CD14-positive monocyte (primary cell): ENCODE measurements at regions not wholly inside any gene's neighbourhood (a gene's known extent, or its start where the extent isn't known, plus 50 kb on each side); places are given as distances from the start of the nearest gene placed in this dataset.

Experiments
- DNase-seq, 3 donors: peaks; one replicate each; pipeline ENCODE4 v3.0.0-alpha.2; 2011 to 2022
- H2AFZ ChIP-seq: 2 replicates; pipeline ENCODE4 v1.6.0; 2012; ENCODE audit warnings: mild to moderate bottlenecking, low read depth, low read length, inconsistent platforms; ENCODE audit not compliant: insufficient read depth, poor library complexity, severe bottlenecking
- H3K27ac ChIP-seq, 2 donors: 1 replicate in 1 of 2; 2 replicates in 1 of 2; pipeline ENCODE4 v1.5.1; 2012 to 2013; ENCODE audit warnings: low read length in 2 of 2, control low read depth in 1 of 2, inconsistent platforms in 1 of 2, low read depth in 1 of 2, mild to moderate bottlenecking in 1 of 2
- H3K27me3 ChIP-seq, 2 donors: one replicate each; pipeline versions ENCODE4 v1.6.0 to v1.6.1; 2011 to 2013; ENCODE audit warnings: low read length in 2 of 2; ENCODE audit not compliant: control insufficient read depth in 2 of 2, insufficient read depth in 2 of 2
- H3K36me3 ChIP-seq, 2 donors: replicated peaks in 1 of 2; 1 replicate in 1 of 2; 2 replicates in 1 of 2; pipeline versions ENCODE4 v1.5.1 to v1.6.1; 2012 to 2013; ENCODE audit warnings: low read length in 2 of 2, control low read depth in 1 of 2, inconsistent platforms in 1 of 2, mild to moderate bottlenecking in 1 of 2; ENCODE audit not compliant: insufficient read depth in 2 of 2, control insufficient read depth in 1 of 2
- H3K4me1 ChIP-seq, 2 donors: 1 replicate in 1 of 2; 2 replicates in 1 of 2; pipeline versions ENCODE4 v1.5.1 to v1.6.1; 2012 to 2013; ENCODE audit warnings: low read length in 2 of 2, control low read depth in 1 of 2, inconsistent platforms in 1 of 2, mild to moderate bottlenecking in 1 of 2, moderate library complexity in 1 of 2; ENCODE audit not compliant: insufficient read depth in 2 of 2, control insufficient read depth in 1 of 2
- H3K4me2 ChIP-seq: replicated peaks from 2 replicates; pipeline ENCODE3; 2012; ENCODE audit warnings: low read length, moderate library complexity, mild to moderate bottlenecking; ENCODE audit not compliant: poor library complexity, severe bottlenecking; ENCODE audit errors: extremely low read depth
- H3K4me3 ChIP-seq, 3 experiments: fragments of 200-600 bp in 1 of 3; sonication (generic) in 1 of 3; replicated peaks in 1 of 3; 1 replicate in 2 of 3; 2 replicates in 1 of 3; pipeline ENCODE4 v1.5.1; 2011 to 2013; ENCODE audit warnings: low read length in 3 of 3, mild to moderate bottlenecking in 3 of 3, control low read depth in 2 of 3, low read depth in 2 of 3, inconsistent platforms in 1 of 3, moderate library complexity in 1 of 3
- H3K79me2 ChIP-seq: 2 replicates; pipeline ENCODE4 v1.6.0; 2012; ENCODE audit warnings: mild to moderate bottlenecking, control low read depth, inconsistent platforms, low read length, moderate library complexity; ENCODE audit not compliant: insufficient read depth
- H3K9ac ChIP-seq: 2 replicates; pipeline ENCODE4 v1.6.0; 2017; ENCODE audit warnings: low read length, mild to moderate bottlenecking; ENCODE audit not compliant: insufficient read depth, poor library complexity, severe bottlenecking
- H3K9me3 ChIP-seq, 2 donors: replicated peaks in 1 of 2; 1 replicate in 1 of 2; 2 replicates in 1 of 2; pipeline versions ENCODE4 v1.5.1 to v1.6.1; 2012 to 2013; ENCODE audit warnings: low read length in 2 of 2, control low read depth in 1 of 2; ENCODE audit not compliant: control insufficient read depth in 1 of 2, insufficient read depth in 1 of 2
- H4K20me1 ChIP-seq: 2 replicates; pipeline ENCODE4 v1.6.0; 2012; ENCODE audit warnings: mild to moderate bottlenecking, low read length, control low read depth, moderate library complexity; ENCODE audit not compliant: insufficient read depth
- H3K27ac Mint-ChIP-seq, 7 donors: one replicate each; pipeline ENCODE4 v1.8.0; 2020; ENCODE audit warnings: mild to moderate bottlenecking in 7 of 7, mixed read lengths in 7 of 7, moderate library complexity in 6 of 7, inconsistent platforms in 2 of 7
- H3K27me3 Mint-ChIP-seq, 3 donors: one replicate each; pipeline ENCODE4 v1.8.0; 2021 to 2022; ENCODE audit warnings: low read depth in 3 of 3, mild to moderate bottlenecking in 3 of 3, mixed read lengths in 3 of 3, moderate library complexity in 3 of 3, inconsistent platforms in 1 of 3
- H3K36me3 Mint-ChIP-seq, 2 donors: one replicate each; pipeline ENCODE4 v1.8.0; 2020; ENCODE audit warnings: mixed read lengths in 2 of 2, inconsistent platforms in 1 of 2, mild to moderate bottlenecking in 1 of 2
- H3K4me1 Mint-ChIP-seq: one replicate; pipeline ENCODE4 v1.8.0; 2020; ENCODE audit warnings: mild to moderate bottlenecking, mixed read lengths
- H3K4me3 Mint-ChIP-seq, 2 donors: one replicate each; pipeline ENCODE4 v1.8.0; 2020; ENCODE audit warnings: mild to moderate bottlenecking in 2 of 2, mixed read lengths in 2 of 2, moderate library complexity in 1 of 2
- H3K9me3 Mint-ChIP-seq, 7 donors: one replicate each; pipeline ENCODE4 v1.8.0; 2020 to 2022; ENCODE audit warnings: mixed read lengths in 7 of 7, mild to moderate bottlenecking in 6 of 7, moderate library complexity in 6 of 7, inconsistent platforms in 2 of 7
- CTCF ChIP-seq: fragments of 200-600 bp; IDR thresholded peaks from one replicate; pipeline ENCODE4 v1.8.0; 2022; ENCODE audit warnings: antibody characterized with exemption, mild to moderate bottlenecking
- WGBS: methylation state at CpG from one replicate; pipeline ENCODE4 v1.1.5; 2013; ENCODE audit warnings: missing lambda C conversion rate; ENCODE audit not compliant: insufficient coverage; 5-methylcytosine and 5-hydroxymethylcytosine counted together
- intact Hi-C, 2 donors: fragments of 100-400 bp; cut with micrococcal nuclease; formaldehyde crosslinking; loops; one replicate each; pipeline versions ENCODE4 v1.15.0 to v1.15.1; 2023

GRCh38 chr2:14051401-14051800 lies 581.1 kb upstream of the LRATD1 start:
- no peak for TF ChIP-seq CTCF
- Histone ChIP-seq H3K4me1 (no peaks in the 10 kb centered on the region), H3K4me3 (no peak overlapping the region), H3K79me2 (no peaks in the 10 kb centered on the region), H4K20me1 (no peaks in the 10 kb centered on the region), H2AFZ (no peak overlapping the region), H3K27me3 (no peaks in the 10 kb centered on the region), H3K9me3 (peaks cover 5 to 7% of the 10 kb centered on the region in 2 donors), H3K27ac (no peak overlapping the region), H3K4me2 (no peak overlapping the region), H3K36me3 (no peaks in the 10 kb centered on the region), H3K9ac (no peak overlapping the region)
- H3K27ac Mint-ChIP-seq: no peak overlapping the region
- no peak for DNase-seq
- H3K4me1 Mint-ChIP-seq: no peaks in the 10 kb centered on the region
- WGBS: 67% methylated on average over 1 of the region's 2 CpGs
- H3K9me3 Mint-ChIP-seq: peaks cover 0 to 7% (median 2%) of the 10 kb centered on the region in 7 donors
- H3K36me3 Mint-ChIP-seq: no peaks in the 10 kb centered on the region
- intact Hi-C loops: no loop called here
- H3K4me3 Mint-ChIP-seq: no peak overlapping the region
- H3K27me3 Mint-ChIP-seq: no peaks in the 10 kb centered on the region

- Histone ChIP-seq H4K20me1 (no peaks in the 10 kb centered on the region), H2AFZ (no peak overlapping the region), H3K4me1 (no peaks in the 10 kb centered on the region), H3K79me2 (no peaks in the 10 kb centered on the region), H3K4me3 (no peak overlapping the region), H3K9me3 (peaks cover 5 to 7% of the 10 kb centered on the region in 2 donors), H3K9ac (no peak overlapping the region), H3K27me3 (no peaks in the 10 kb centered on the region), H3K4me2 (no peak overlapping the region), H3K36me3 (no peaks in the 10 kb centered on the region), H3K27ac (no peak overlapping the region)
- WGBS: no CpG with 5 or more reads among the region's 4 CpGs
- DNase-seq: no peak
- Mint-ChIP-seq H3K4me3 (no peak overlapping the region), H3K9me3 (peaks cover 0 to 6% (median 2%) of the 10 kb centered on the region in 7 donors), H3K36me3 (no peaks in the 10 kb centered on the region), H3K4me1 (no peaks in the 10 kb centered on the region), H3K27me3 (no peaks in the 10 kb centered on the region), H3K27ac (no peak overlapping the region)
- intact Hi-C loops: no loop called here
- no peak for TF ChIP-seq CTCF
Measured at GRCh38 chr2:14053105-14053504, 579.4 kb upstream of the LRATD1 start.
